COLO829 (cell line): ENCODE measurements at regions not wholly inside any gene's neighbourhood (a gene's known extent, or its start where the extent isn't known, plus 50 kb on each side); places are given as distances from the start of the nearest gene placed in this dataset.
"Not testable (repeated sequence)": the region's sequence is repeated elsewhere in the genome, so short reads cannot be mapped to it uniquely, and the experiment has no call there.

Experiments
- DNase-seq: peaks from one replicate; pipeline ENCODE4 v3.0.0; 2012; ENCODE audit warnings: low spot score

DNA sequence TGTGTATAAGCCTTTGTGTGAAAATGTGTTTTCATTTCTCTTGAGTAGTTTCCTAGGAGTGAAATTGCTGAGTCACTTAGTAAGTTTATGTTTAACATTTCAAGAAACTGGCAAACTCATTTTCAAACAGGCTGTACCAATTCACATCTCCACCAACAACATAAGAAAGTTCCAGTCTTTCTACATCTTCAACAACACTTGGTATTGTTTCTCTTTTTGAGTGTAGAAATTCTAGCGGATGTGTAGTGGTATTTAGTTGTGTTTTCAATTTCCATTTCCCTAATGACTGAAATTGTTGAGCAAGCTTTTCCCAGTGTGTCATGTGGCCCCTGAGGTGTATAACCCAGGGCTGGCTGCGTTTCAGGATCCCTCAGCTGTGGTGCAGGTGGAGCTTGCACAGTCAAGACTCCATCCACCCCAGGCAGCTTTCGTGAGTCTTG lies 258.5 kb downstream of the PDCD6IP start:
- no peak for DNase-seq

DNA sequence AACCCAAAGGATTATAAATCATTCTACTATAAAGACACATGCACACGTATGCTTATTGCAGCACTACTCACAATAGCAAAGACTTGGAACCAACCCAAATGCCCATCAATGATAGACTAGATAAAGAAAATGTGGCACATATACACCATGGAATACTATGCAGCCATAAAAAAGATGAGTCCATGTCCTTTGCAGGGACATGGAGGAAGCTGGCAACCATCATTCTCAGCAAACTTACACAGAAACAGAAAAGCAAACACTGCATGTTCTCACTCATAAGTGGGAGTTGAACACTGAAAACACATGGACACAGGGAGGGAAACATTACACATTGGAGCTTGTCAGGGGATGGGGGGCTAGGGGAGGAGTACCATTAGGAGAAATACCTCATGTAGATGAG lies 262.6 kb downstream of the PDCD6IP start:
- not testable (repeated sequence) for DNase-seq

- DNase-seq = no peak
Observed at GRCh38 chr3:34065901-34066300, 267.5 kb downstream of the PDCD6IP start.

DNA sequence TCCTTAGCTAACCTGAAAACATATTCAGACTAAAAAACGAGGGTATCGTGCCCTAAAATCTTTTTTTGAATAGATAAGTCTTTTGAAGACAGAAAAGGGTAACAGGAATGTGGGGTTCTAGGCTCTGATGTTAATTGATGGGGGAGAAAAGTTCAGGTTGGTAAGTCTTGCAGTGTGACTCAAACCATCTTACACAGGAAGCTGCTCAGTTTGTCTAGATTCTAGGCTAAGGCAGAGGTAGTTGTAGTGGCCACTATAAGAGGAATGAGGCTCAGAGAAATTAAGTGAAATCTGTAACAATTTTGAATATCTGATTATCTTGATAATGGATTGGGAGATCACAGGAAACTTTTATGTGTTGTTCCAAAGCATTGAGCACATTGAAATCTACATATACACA lies 267.9 kb downstream of the PDCD6IP start:
- no peak for DNase-seq

DNA sequence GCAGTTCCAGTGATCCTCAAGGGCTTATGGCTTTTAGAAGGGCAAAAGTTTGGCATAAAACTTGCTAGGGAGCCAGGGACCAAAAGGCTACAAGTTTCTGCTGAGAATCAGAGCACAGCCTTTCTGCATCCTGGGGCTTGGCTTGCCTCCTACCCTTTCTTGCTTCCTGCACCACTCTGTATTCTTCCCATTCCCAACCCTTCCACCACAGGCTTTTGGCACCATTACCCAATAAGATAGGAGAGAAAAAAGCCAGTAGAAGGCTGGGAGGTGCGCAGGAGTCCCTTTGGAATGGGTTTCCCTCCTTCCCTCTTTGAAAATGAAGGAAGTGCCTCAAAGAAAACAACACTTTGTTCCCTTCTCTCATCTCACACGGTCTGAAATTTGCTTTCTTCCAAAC lies 268.6 kb downstream of the PDCD6IP start:
- no peak for DNase-seq

DNA sequence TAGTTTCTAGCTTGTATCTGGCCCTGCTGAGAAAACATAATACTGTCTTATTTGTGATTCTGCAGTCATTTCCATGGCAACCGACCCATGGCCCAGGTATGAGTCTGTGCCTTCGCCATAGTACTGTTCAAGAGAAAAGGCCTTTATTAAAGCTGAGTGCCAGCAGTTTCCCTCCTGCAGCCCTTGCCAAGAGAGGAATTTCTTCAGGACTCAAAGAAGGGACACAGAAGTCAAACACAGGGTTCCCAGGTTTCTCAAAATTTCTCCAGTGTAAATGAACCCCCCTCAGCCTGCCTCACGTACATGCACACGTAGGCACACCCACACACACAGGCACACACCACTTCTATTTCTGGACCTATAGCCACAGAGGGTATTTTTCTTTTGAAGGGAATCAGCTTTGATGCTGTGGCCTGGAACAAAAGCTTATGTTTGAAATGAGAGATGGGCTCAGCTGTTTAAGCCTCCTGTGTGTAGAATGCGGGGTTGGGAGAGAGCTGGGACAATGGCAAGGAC lies 269.2 kb downstream of the PDCD6IP start:
- DNase-seq = no peak

- no peak for DNase-seq
Observed at GRCh38 chr3:34068505-34068904, 270.1 kb downstream of the PDCD6IP start.

- DNase-seq = no peak
Observed at GRCh38 chr3:34070831-34071585, 272.6 kb downstream of the PDCD6IP start.

DNA sequence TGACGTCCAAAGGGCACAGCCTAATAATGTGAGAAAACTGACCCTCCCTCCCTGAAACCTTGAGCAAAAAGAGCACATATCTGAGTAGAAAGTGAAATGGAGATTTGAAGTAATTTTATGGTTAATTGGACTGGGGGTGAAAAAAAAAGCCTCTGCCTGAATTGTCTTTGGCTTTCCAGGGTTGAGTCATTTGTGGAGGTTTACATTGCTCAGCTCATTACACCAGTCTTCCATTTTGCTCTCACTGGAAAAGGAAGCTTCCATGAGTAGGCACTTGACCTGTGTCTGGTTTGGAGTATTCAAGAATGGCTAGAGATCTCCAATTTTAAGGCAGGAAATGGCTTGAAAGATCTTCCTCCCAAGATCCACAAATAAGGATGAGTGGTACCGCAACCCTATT lies 273.9 kb downstream of the PDCD6IP start:
- no peak for DNase-seq

DNA sequence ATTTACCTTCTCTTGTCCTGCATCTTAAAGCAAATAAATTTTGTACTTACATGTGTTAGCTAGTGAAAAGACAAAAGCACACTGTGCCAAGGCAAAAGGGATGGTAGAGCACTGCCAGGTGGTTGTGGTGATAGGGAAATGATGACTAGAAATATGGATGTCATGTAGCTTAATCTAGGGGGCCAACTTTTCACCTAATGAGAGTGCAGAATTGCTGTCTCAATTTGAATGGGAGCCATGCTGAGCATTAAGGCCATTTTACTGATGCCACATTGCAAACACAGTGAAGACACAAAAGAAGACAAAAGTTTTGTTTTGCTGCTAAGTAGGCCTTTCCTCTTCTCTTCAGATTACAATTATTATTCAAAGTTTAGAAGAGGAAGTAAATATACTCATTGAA lies 274.7 kb downstream of the PDCD6IP start:
- DNase-seq = no peak

- no peak for DNase-seq
Observed at GRCh38 chr3:34073961-34074360, 275.5 kb downstream of the PDCD6IP start.

GRCh38 chr3:34075975-34076374 lies 277.5 kb downstream of the PDCD6IP start:
- DNase-seq = no peak

DNA sequence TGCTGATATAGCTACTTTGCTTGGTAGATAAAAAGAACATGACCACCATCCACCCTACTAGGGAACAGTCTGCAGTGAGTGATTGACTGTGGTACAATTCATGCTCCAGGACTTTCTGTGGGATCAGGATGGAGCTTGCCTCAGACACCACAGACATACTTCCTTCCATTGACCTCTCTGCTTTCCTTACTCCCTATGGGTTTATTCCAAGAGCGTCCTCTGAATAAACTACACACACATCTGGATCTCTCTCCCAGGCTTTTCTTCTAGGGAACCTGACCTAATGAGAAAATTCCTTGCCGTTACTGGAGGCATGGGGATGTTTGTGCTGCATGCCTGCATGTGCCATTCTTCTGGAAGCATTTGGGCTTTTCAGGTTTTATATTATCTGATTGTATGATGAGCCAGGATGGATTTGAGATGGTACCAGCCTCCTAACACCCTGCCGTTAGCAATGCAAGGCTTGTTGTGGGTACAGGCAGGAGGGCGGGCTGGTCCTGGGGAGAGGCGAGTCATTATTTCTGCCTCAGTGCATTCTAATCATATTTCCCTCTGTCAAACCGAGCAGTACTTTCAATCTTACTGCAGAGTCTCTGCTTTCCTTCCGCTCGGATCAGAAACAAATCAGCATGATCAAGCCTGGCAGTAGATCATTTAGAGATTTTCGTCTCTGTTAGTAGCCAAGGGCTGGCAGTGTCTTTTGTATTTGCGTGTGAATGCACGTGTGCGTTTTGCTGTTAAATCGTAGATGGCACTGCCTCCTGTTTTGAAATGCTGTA lies 279.2 kb downstream of the PDCD6IP start:
- no peak for DNase-seq

DNA sequence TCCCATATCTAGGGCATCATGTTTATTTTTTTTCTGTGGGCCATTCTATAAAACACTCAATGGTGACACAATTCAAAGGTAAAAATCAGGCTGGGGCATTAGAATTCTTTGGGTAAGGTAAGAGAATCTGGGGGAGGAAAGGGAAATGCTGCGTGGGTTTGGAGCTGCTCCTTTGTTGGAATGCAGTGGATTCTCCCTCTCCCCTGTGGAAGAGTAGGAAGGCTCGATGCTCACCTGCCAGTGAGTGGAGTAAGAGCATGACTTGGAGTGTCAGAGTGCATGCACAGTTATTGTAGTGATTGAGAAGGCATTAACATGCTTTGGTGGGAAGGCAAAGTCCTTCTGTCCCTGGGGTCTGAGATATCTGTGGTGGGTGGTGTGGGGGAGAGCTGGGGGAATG lies 280.0 kb downstream of the PDCD6IP start:
- DNase-seq = no peak

GRCh38 chr3:34079849-34080248 lies 281.4 kb downstream of the PDCD6IP start:
- not testable (repeated sequence) for DNase-seq

GRCh38 chr3:34090379-34090778 lies 291.9 kb downstream of the PDCD6IP start:
- DNase-seq = not testable (repeated sequence)

GRCh38 chr3:34090876-34091275 lies 292.4 kb downstream of the PDCD6IP start:
- no peak for DNase-seq

GRCh38 chr3:34094280-34094679 lies 295.9 kb downstream of the PDCD6IP start:
- DNase-seq = not testable (repeated sequence)

DNA sequence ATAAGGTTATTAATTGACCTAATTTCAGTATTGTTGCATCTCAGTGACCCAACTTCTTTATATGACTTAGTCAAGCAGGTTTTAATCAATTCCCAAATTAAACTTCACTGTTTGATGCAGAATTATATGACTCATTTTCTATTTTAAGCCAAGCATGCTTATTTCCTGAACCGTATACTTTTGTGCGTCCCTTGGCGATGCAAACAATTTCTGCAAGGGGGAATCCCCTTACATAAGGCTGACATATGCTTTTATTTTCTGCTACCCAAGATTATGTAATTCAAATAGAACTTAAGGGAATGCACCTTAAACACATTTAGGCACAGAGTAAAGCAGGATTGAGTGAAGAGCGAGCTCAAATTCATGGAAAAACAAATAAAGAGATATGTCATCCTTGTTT lies 303.9 kb downstream of the PDCD6IP start:
- no peak for DNase-seq

DNA sequence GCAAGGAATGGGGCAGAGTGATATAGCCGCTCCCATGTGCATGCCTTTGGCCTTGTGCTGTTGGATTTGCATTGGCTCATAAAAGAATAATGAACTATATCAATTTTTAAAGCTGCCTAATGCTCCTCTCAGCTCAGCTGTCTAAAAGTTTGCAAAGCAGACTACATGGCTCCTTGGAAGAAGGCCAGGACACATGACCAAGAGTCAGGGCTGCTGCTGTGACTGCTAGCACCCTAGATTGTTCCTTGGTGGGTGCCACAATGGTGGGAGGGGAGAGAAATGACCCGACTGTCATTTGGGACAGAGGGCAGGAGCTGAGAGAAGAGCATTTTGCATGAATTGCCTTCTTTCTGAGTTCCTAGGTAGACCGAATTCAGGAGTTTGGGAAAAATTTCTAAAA lies 307.9 kb downstream of the PDCD6IP start:
- no peak for DNase-seq

- DNase-seq = no peak
Observed at GRCh38 chr3:34106879-34107278, 308.4 kb downstream of the PDCD6IP start.

DNA sequence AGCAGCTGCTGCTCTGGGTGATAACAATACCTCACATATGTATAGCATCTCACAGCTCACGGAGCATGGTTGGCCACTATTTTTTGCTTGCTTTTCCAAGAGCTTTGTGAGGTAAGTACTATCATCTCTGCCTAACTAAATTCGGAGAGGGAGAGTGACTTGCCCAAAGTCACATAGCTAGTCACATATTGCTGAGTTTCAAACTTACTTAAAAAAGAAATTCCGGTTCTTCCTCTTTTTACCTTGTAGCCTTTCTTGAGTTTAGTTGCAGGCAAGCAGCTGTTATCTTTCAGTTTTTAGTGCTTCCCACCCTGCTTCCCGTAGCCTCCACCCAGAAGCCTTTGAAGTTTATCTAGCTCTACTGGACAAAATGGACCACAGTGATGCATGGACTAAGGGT lies 309.2 kb downstream of the PDCD6IP start:
- no peak for DNase-seq

DNA sequence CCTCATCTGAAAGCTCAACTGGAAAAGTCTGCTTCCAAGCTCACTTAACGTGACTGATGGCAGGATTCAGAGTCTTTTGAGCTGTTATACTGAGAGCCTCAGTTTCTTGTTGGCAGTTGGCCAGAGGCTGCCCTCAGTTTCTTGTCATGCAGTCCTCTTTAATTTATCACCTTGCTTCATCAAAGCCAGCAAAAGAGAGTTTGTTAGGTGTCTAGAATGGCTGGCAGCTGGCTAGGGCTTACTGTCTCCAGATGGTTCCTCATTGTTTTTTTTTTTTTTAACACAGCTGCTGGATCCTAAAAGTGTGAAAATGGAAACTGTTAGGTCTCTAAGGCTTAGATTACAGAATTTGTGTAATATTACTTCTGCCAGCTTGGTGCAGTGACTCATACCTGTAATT lies 310.6 kb downstream of the PDCD6IP start:
- DNase-seq = no peak
